OCI-LY3 (cell line): ENCODE measurements at regions not wholly inside any gene's neighbourhood (a gene's known extent, or its start where the extent isn't known, plus 50 kb on each side); places are given as distances from the start of the nearest gene placed in this dataset.

Experiments used
- H2AFZ ChIP-seq: fragments of 200-600, 300-600 bp; shearing (Covaris generic); 2 replicates; pipeline ENCODE4 v1.6.0; 2014; ENCODE audit warnings: antibody characterized with exemption, low read depth, low read length
- H3K27ac ChIP-seq: fragments of 200-600, 300-600 bp; sonication (generic); 2 replicates; pipeline ENCODE4 v1.5.1; 2014; ENCODE audit warnings: mild to moderate bottlenecking, low read length, moderate library complexity, mixed read lengths
- H3K27me3 ChIP-seq: fragments of 200-600, 300-600 bp; sonication (generic); 2 replicates; pipeline ENCODE4 v1.6.1; 2014; ENCODE audit warnings: low read depth, low read length, mixed read lengths
- H3K36me3 ChIP-seq: fragments of 200-600, 300-600 bp; sonication (generic); replicated peaks from 2 replicates; pipeline ENCODE3; 2014; ENCODE audit warnings: low read depth, low read length, mixed read lengths
- H3K4me1 ChIP-seq: fragments of 300-600, 200-600 bp; sonication (generic); 2 replicates; pipeline ENCODE4 v1.6.1; 2014; ENCODE audit warnings: low read length, mixed read lengths
- H3K4me2 ChIP-seq: fragments of 200-600, 300-600 bp; sonication (generic); 2 replicates; pipeline ENCODE4 v1.6.1; 2014; ENCODE audit warnings: low read length, mixed read lengths
- H3K4me3 ChIP-seq: fragments of 300-600, 200-600 bp; sonication (generic); 2 replicates; pipeline ENCODE4 v1.5.1; 2014; ENCODE audit warnings: antibody characterized with exemption, mild to moderate bottlenecking, low read length, moderate library complexity
- H3K79me2 ChIP-seq: fragments of 300-600, 200-600 bp; shearing (Covaris generic); 2 replicates; pipeline ENCODE4 v1.6.1; 2014; ENCODE audit warnings: mild to moderate bottlenecking, low read length, mixed read lengths
- H3K9ac ChIP-seq: fragments of 300-600, 200-600 bp; shearing (Covaris generic); 2 replicates; pipeline ENCODE4 v1.6.0; 2014; ENCODE audit warnings: mild to moderate bottlenecking, low read length, moderate library complexity
- H3K9me3 ChIP-seq: fragments of 200-600, 300-600 bp; shearing (Covaris generic); 2 replicates; pipeline ENCODE4 v1.6.1; 2014; ENCODE audit warnings: low read length, mixed read lengths; ENCODE audit not compliant: insufficient read depth
- H4K20me1 ChIP-seq: fragments of 200-600, 300-600 bp; sonication (generic); 2 replicates; pipeline ENCODE4 v1.6.1; 2016; ENCODE audit warnings: low read length, mixed read lengths; ENCODE audit not compliant: insufficient read depth
- EZH2phosphoT487 ChIP-seq: fragments of 200-600 bp; shearing (Covaris generic); IDR thresholded peaks from 2 replicates; pipeline ENCODE4 v1.6.1; 2018; ENCODE audit warnings: antibody characterized with exemption, mixed run types, low read depth
- TF ChIP-seq, protein P1 (sequence below): fragments of 200-600, 300-600 bp; sonication (generic); IDR thresholded peaks from 2 replicates; pipeline ENCODE4 v1.5.1; 2014; ENCODE audit warnings: antibody characterized with exemption, low read length, low read depth

- Histone ChIP-seq H3K4me1 (no peaks in the 10 kb centered on the region), H3K9me3 (no peaks in the 10 kb centered on the region), H3K9ac (no peak overlapping the region), H3K27me3 (no peaks in the 10 kb centered on the region; the same call in 1 of the 2 replicates), H3K79me2 (no peaks in the 10 kb centered on the region), H3K4me2 (no peak overlapping the region), H4K20me1 (no peaks in the 10 kb centered on the region), H3K27ac (no peak overlapping the region), H3K36me3 (no peaks in the 10 kb centered on the region), H3K4me3 (no peak overlapping the region), H2AFZ (no peak overlapping the region)
- TF ChIP-seq, protein P1, sequence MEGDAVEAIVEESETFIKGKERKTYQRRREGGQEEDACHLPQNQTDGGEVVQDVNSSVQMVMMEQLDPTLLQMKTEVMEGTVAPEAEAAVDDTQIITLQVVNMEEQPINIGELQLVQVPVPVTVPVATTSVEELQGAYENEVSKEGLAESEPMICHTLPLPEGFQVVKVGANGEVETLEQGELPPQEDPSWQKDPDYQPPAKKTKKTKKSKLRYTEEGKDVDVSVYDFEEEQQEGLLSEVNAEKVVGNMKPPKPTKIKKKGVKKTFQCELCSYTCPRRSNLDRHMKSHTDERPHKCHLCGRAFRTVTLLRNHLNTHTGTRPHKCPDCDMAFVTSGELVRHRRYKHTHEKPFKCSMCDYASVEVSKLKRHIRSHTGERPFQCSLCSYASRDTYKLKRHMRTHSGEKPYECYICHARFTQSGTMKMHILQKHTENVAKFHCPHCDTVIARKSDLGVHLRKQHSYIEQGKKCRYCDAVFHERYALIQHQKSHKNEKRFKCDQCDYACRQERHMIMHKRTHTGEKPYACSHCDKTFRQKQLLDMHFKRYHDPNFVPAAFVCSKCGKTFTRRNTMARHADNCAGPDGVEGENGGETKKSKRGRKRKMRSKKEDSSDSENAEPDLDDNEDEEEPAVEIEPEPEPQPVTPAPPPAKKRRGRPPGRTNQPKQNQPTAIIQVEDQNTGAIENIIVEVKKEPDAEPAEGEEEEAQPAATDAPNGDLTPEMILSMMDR = no peak
- no peak for TF ChIP-seq EZH2phosphoT487
Observed at GRCh38 chr17:65401561-65401960, 159.9 kb downstream of the AXIN2 start.

DNA sequence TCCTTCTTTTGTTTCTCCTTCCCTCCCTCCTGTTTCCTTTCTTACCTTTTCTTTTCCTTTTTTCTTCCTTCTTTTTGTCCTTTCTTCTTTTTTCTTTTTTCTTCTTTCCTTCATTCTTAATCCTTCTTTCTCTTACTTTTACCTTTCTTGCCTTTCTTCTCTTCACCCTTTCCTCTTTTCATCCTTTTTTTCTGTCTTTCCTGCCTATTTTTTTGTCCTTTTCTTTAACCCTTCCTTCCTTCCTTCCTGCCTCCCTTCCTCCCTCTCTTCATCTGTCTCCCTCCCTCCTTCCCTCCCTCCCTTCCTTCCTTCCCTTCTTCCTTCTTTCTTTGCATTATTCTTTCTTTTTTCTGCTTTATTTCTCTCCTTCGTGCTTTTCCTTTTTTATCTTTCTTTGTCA lies 160.7 kb downstream of the AXIN2 start:
- Histone ChIP-seq H3K9me3 (no peaks in the 10 kb centered on the region), H3K4me1 (no peaks in the 10 kb centered on the region), H3K79me2 (no peaks in the 10 kb centered on the region), H4K20me1 (no peaks in the 10 kb centered on the region), H2AFZ (no peak overlapping the region), H3K4me3 (no peak overlapping the region), H3K27ac (no peak overlapping the region), H3K36me3 (no peaks in the 10 kb centered on the region), H3K9ac (no peak overlapping the region), H3K4me2 (no peak overlapping the region), H3K27me3 (no peaks in the 10 kb centered on the region; the same call in 1 of the 2 replicates)
- TF ChIP-seq EZH2phosphoT487 = no peak
- TF ChIP-seq, protein P1 = no peak

- no peaks in the 10 kb centered on the region for H3K36me3 ChIP-seq
- no peaks in the 10 kb centered on the region for H3K9me3 ChIP-seq
- no peaks in the 10 kb centered on the region; the same call in 1 of the 2 replicates for H3K27me3 ChIP-seq
- no peak overlapping the region for H3K4me2 ChIP-seq
- no peak overlapping the region for H3K27ac ChIP-seq
- no peaks in the 10 kb centered on the region for H3K79me2 ChIP-seq
- peaks cover 9% of the 10 kb centered on the region for H3K4me1 ChIP-seq
- H3K4me3 ChIP-seq = no peak overlapping the region
- H4K20me1 ChIP-seq = no peaks in the 10 kb centered on the region
- TF ChIP-seq, protein P1 = no peak
- TF ChIP-seq EZH2phosphoT487 = no peak
- H3K9ac ChIP-seq = no peak overlapping the region
- no peak overlapping the region for H2AFZ ChIP-seq
Observed at GRCh38 chr17:65398040-65398787, 163.2 kb downstream of the AXIN2 start.

- Histone ChIP-seq H3K9me3 (no peaks in the 10 kb centered on the region), H3K4me2 (no peak overlapping the region), H3K4me1 (peaks cover 9% of the 10 kb centered on the region), H3K27ac (no peak overlapping the region), H3K4me3 (no peak overlapping the region), H3K36me3 (no peaks in the 10 kb centered on the region), H3K79me2 (no peaks in the 10 kb centered on the region), H3K27me3 (no peaks in the 10 kb centered on the region; the same call in 1 of the 2 replicates), H2AFZ (no peak overlapping the region), H4K20me1 (no peaks in the 10 kb centered on the region), H3K9ac (no peak overlapping the region)
- no peak for TF ChIP-seq EZH2phosphoT487
- TF ChIP-seq, protein P1 = no peak
Observed at GRCh38 chr17:65395924-65396323, 165.5 kb downstream of the AXIN2 start.
